ENCODE measurements at regions not wholly inside any gene's neighbourhood (a gene's known extent, or its start where the extent isn't known, plus 50 kb on each side); places are given as distances from the start of the nearest gene placed in this dataset.
"Not testable (repeated sequence)": the region's sequence is repeated elsewhere in the genome, so short reads cannot be mapped to it uniquely, and the experiment has no call there.

GRCh38 chr3:181925841-181926240, 214.1 kb downstream of the SOX2 start:
- not testable (repeated sequence) for DNase-seq

DNA sequence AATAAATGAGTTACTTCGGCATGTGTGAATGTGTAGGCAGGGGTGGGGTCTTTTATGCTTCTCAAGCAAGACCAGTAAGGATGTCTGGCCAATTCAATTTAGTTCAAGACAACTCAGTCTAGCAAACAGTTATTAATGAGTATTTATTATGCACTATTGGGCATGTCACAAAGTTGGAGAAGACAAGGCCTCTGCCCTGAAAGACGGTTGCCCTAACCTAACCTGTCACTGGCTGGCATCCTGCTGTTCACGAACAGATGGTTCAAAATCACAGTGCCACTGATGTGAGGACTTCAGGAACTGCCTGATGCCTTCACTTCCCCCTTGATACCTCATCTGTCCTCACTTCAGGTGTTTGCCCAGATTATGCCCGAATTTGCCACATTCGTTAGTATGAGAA, 217.8 kb downstream of the SOX2 start:
- no peak for DNase-seq

DNA sequence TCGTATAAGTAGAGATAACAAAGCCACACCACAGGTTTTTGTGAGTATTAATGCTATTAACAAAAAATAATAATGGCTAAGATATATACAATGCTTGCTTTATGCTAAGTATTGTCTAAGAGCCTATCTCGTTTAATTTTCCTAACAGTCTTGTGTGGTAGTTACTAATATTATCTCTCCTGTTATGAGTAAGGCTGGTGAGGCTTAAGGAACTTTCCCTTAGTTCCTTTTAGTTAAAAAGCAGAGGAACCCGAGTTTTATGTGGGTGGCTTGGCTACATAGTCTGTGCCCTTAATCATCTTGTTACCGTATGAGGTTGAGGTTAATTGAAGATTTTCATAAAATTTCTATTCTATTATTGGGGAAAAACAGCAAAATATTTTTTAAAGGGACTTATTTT, 218.4 kb downstream of the SOX2 start:
- DNase-seq, result no peak

GRCh38 chr3:181932039-181932438, 220.3 kb downstream of the SOX2 start:
- DNase-seq, result no peak

DNA sequence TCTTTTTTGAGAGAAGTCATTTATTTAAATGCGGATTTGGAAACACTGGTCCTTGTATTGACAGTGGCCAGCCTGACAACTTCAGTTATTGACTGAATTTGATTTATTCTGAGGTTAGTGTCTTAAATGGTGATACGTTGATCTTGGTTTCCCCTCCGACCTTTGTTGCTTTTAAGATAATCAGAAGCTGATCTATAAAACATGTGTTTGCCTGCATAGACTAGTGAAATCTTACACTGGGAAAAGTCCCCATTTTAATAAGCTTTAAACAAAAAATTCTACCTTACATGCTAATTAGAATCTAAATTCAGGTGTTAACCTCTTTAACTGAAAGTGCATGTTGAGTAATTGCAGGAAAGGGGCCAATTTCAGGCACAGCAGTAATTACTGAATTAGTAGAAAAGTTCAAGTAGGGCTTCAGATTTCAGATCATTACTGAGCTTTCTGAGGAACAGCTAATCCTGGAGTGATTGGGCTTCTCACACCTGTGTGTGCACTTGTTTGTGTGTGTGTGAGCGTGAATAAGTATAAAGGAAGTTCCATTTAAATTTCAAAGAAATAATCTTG, 221.4 kb downstream of the SOX2 start:
- DNase-seq, result no peak

- DNase-seq, result no peak
Observed at GRCh38 chr3:181935915-181936314, 224.2 kb downstream of the SOX2 start.

DNA sequence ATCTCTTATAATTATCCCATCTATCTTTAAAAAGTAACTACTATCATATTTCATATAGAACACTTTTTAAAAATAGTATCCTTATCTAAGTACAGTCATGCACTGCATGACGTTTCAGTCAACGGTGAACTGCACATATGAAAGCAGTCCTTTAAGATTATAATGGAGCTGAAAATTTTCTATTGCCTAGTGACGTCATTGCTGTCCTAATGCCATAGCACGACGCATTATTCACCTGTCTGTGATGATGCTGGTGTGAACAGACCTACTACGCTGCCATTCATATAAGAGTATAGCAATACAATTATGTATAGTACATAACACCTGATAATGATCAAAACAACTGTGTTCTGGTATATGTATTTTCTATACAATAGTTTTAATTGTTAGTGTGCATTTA, 225.0 kb downstream of the SOX2 start:
- DNase-seq, result no peak

GRCh38 chr3:181938580-181938979, 226.9 kb downstream of the SOX2 start:
- not testable (repeated sequence) for DNase-seq

GRCh38 chr3:181940703-181941102, 229.0 kb downstream of the SOX2 start:
- no peak for DNase-seq

DNA sequence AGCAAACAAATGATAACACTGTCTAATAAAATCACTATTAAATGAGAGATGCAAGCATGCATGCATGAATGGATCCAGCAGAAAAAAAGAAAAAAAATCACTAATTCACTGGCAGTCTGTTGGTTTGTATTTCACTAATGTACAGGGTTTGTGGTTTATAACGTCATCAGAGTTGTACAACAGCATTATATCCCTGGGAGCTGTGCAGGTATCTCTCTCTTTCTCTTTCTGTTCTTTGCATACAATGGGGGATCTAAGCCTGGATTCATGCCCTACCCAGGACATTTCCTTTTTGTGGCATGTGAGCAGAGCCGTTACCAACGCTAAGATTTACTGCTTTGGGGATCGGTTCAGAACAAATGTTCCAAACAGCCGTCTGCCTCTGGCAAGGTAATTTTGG, 229.5 kb downstream of the SOX2 start:
- DNase-seq, result no peak

- no peak for DNase-seq
Observed at GRCh38 chr3:181943285-181943684, 231.6 kb downstream of the SOX2 start.

GRCh38 chr3:181947606-181948005, 235.9 kb downstream of the SOX2 start:
- DNase-seq, result no peak

- no peak for DNase-seq
Observed at GRCh38 chr3:181948286-181948685, 236.6 kb downstream of the SOX2 start.

- no peak for DNase-seq
Observed at GRCh38 chr3:181952221-181952620, 240.5 kb downstream of the SOX2 start.

DNA sequence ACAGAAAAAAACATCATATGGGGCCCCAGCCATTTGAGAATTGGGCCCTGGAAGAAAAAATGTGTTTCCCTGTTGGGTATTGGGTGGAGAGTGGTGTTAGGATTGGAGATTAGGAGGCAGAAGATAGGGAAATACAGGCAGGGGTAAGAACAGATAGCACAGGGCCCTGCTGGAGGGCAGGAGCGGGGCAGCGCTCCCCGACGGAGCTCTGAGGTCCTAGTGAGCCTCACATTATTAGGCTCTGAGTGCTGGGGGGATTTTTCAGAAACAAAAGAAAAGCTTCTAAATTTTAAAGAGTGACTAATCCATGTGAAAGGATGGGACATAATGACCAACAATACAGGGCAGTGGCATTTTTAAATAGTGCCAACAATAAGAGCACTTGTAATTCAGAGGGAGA, 241.2 kb downstream of the SOX2 start:
- DNase-seq, result no peak

DNA sequence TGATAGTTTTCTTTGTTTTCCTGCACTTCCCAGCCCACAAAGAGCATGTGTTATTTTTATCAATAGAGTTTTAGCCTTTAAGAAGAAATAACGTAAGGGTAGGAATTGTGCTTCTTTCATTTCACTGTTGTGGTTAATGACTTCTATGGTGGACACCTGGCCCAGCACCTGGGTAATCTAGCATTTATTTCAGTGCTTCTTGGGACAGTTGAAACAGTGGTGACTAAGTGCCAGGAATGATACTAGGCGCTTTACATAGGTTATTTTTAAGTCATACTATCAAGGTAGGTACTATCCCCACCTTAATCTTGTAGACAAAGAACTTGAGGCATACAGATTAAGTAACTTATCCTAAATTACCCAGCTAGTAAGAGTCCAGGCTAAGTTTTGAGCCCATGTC, 243.8 kb downstream of the SOX2 start:
- no peak for DNase-seq

- DNase-seq, result no peak
Observed at GRCh38 chr3:181956122-181956521, 244.4 kb downstream of the SOX2 start.

DNA sequence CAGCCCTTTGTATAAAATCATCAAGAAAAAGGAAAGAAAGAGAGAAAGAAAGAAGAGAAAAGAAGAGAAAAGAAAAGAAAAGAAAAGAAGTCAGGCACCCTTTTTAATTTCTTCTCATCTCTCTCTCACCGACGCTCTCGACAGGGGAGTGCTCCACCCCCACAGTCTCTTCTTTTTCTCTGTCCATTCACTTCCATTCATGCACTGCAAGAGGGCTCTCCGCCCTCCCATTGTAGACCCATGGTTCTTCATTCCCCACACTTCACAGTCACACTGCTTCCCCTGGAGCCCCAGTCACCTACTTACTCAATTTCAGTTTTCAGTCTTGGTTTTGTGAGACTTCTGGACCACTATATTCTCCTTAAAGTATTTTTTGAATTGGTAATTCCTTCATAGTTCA, 254.7 kb downstream of the SOX2 start:
- DNase-seq, result no peak

DNA sequence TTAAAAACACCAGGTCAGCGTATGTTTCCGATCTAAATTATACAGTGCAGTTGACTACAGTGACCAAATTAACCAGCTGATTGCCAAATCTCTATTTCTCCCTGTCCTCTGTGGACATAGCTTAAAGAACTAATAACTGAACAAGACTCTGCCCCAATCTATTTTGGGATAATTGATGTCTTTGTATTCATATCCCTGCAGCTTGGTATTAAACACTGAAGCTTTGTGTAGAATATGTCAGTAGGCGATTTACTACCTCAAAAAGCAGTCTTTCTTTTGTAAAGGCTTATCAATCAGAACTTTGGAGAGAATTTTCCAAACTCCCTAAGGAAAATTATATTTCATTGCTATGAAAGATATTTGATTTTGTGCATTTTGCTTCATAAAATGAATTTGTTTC, 258.2 kb downstream of the SOX2 start:
- DNase-seq, result no peak

DNA sequence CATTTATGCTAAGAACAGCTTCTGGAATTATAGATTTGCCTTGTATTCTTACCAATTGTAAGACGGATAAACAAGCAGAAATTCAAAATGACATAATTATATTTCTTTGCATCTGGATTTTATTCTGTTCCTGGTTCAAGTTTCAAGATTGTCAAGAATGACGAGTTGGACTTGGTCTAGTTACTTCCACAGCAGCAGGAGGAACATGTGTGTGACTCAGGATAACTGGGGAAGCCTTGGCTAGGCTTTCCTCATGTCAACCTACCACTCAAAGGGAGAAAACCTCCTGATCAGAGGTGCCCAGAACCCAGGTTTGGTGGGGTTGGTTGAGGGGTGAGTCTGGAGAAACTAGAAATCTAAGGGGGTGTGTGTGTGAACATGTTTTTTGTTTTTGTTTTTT, 259.7 kb downstream of the SOX2 start:
- DNase-seq, result no peak

- no peak for DNase-seq
Observed at GRCh38 chr3:181974198-181974597, 262.5 kb downstream of the SOX2 start.

GRCh38 chr3:181976526-181976925, 264.8 kb downstream of the SOX2 start:
- DNase-seq, result no peak

DNA sequence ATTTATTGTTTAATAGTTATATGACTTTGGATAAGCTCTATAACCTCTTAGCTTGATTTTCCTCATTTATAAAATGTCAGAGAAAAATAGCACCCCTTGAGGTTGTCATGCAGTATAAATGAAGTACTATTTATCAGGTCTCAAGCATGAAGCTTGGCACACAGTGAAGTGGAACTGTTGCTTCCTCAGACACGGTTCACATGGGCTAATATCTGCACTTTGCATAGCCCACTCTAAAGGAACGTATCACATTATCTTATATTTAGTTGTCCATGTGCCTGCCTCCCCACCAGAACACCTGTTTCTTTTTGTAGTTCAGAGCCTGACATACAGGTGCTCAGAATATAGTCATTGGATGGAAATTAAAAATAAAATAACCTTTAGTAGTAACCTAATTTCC, 273.7 kb downstream of the SOX2 start:
- no peak for DNase-seq

DNA sequence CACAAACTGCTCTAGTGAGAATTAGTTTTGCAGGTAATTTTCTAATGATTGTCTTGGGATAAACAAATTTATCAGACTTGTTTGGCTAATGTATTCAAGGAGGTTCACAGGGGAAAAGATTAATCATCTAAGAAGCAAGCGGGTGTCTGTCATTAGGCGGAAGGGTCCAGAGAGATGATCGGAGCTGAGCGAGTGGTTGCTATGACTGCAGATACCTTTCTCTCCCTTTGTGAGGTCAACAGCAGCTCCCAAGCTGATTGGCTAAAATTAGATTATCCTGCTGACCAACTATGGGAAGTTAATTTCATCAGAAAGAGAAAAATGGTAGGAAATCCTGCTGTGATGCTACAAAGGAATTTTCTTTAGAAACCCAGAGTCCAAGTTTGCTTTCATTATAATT, 276.0 kb downstream of the SOX2 start:
- DNase-seq, result no peak

GRCh38 chr3:181998828-181999227, 287.1 kb downstream of the SOX2 start:
- no peak for DNase-seq

DNA sequence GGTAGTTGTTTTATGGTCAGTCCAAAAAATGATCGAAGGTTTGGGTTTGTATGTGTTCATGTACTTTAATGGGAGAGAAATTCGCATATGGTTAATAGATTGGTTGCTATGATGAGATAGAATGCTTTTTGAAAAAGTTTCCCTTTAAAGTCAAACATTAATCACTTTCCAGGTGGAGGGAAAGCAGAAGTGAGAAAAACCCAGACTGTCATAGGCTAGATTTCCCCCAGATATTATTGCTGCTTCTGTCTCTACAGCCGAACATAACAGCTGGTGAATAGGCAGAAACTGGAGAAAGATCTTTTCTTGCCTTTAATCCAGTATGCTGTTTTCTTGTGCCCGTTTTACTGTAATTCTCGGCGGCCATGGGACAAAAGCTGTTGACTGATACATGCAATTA, 287.6 kb downstream of the SOX2 start:
- no peak for DNase-seq
